PC-9 (cell line): ENCODE measurements at regions not wholly inside any gene's neighbourhood (a gene's known extent, or its start where the extent isn't known, plus 50 kb on each side); places are given as distances from the start of the nearest gene placed in this dataset.

ENCODE experiments used
- BruUV-seq: library from RNA; stranded (reverse); fragments of 400-500 nt; replicated peaks from 2 replicates; lab custom pipeline; 2021; lab: Mats Ljungman, UMichigan
- CTCF ChIA-PET: fragments of 300-600 bp; sonication (Branson Sonifier 250); formaldehyde crosslinking; loops from one replicate; lab custom pipeline; 2022; ENCODE audit warnings: antibody characterized with exemption; lab: Charles Lee
- POLR2A ChIA-PET: fragments of 300-600 bp; sonication (Branson Sonifier 250); formaldehyde crosslinking; loops from one replicate; lab custom pipeline; 2022; ENCODE audit warnings: antibody characterized with exemption; ENCODE audit not compliant: unreplicated experiment; lab: Charles Lee
- DNase-seq, 2 experiments: peaks; one replicate each; pipeline versions ENCODE4 v3.0.0 to v3.0.0-alpha.2; 2015 to 2022; ENCODE audit warnings: mixed read lengths in 1 of 2
- H2AFZ ChIP-seq: fragments of 200-600 bp; sonication (generic); 2 replicates; pipeline ENCODE4 v1.8.1; 2017; ENCODE audit warnings: antibody characterized with exemption
- H3F3A ChIP-seq: fragments of 200-600 bp; sonication (generic); 2 replicates; pipeline ENCODE4 v1.8.1; 2017; ENCODE audit warnings: antibody characterized with exemption, mild to moderate bottlenecking, low read depth; ENCODE audit not compliant: insufficient read depth
- H3K27ac ChIP-seq: fragments of 200-600 bp; sonication (generic); 2 replicates; pipeline ENCODE4 v1.6.1; 2016; ENCODE audit warnings: mixed run types
- H3K27me3 ChIP-seq: fragments of 200-600 bp; sonication (generic); 2 replicates; pipeline ENCODE4 v1.6.1; 2016; ENCODE audit warnings: low read depth, mixed run types; ENCODE audit not compliant: insufficient read depth
- H3K36me3 ChIP-seq: fragments of 200-600 bp; sonication (generic); 2 replicates; pipeline ENCODE4 v1.6.1; 2016; ENCODE audit warnings: low read depth, mixed run types
- H3K4me1 ChIP-seq: fragments of 200-600 bp; sonication (generic); replicated peaks from 2 replicates; pipeline ENCODE4 v1.6.1; 2016; ENCODE audit warnings: mixed run types; ENCODE audit not compliant: insufficient read depth
- H3K4me2 ChIP-seq: fragments of 200-600 bp; sonication (generic); 2 replicates; pipeline ENCODE4 v1.6.1; 2017; ENCODE audit warnings: mixed run types
- H3K4me3 ChIP-seq: fragments of 200-600 bp; sonication (generic); 2 replicates; pipeline ENCODE4 v1.6.1; 2016; ENCODE audit warnings: mixed run types
- H3K79me2 ChIP-seq: fragments of 200-600 bp; sonication (generic); 2 replicates; pipeline ENCODE4 v1.6.1; 2017; ENCODE audit warnings: low read depth, mixed run types
- H3K9me2 ChIP-seq: fragments of 200-600 bp; sonication (generic); 2 replicates; pipeline ENCODE4 v1.8.1; 2017; ENCODE audit warnings: mild to moderate bottlenecking; ENCODE audit not compliant: insufficient read depth
- H3K9me3 ChIP-seq: fragments of 200-600 bp; sonication (generic); 2 replicates; pipeline ENCODE4 v1.8.1; 2016; ENCODE audit warnings: low read depth; ENCODE audit not compliant: insufficient read depth
- H4K20me1 ChIP-seq: fragments of 200-600 bp; sonication (generic); 2 replicates; pipeline ENCODE4 v1.8.1; 2017; ENCODE audit not compliant: insufficient read depth
- CTCF ChIP-seq: fragments of 200-600 bp; sonication (generic); conservative IDR thresholded peaks from 2 replicates; pipeline ENCODE4 v1.6.1; 2017; ENCODE audit warnings: mixed run types, antibody characterized with exemption, mild to moderate bottlenecking, moderate library complexity
- EZH2 ChIP-seq: fragments of 200-600 bp; sonication (generic); IDR thresholded peaks from 2 replicates; pipeline ENCODE4 v1.8.0; 2017; ENCODE audit warnings: antibody characterized with exemption, low read depth
- intact Hi-C: fragments of 100-400 bp; cut with micrococcal nuclease; formaldehyde crosslinking; loops from one replicate; pipeline ENCODE4 v1.10.0; 2022; ENCODE audit not compliant: unreplicated experiment

- Histone ChIP-seq H3K4me3 (no peak overlapping the region), H3F3A (no peaks in the 10 kb centered on the region), H3K79me2 (no peaks in the 10 kb centered on the region), H3K9me3 (no peaks in the 10 kb centered on the region), H3K9me2 (no peaks in the 10 kb centered on the region), H3K36me3 (no peaks in the 10 kb centered on the region), H3K27ac (no peak overlapping the region), H2AFZ (no peak overlapping the region), H4K20me1 (no peaks in the 10 kb centered on the region), H3K4me1 (no peaks in the 10 kb centered on the region), H3K4me2 (no peak overlapping the region), H3K27me3 (peaks cover 78% of the 10 kb centered on the region)
- no peak for TF ChIP-seq EZH2
- no peak for TF ChIP-seq CTCF
- ChIA-PET POLR2A (no interaction called here), CTCF (no interaction called here)
- DNase-seq = no peak
- intact Hi-C loops = no loop called here
- BruUV-seq = no TSS peak
Measured at GRCh38 chr19:31104451-31104850, 244.8 kb downstream of the TSHZ3 start.

- no peak overlapping the region for H2AFZ ChIP-seq
- H3K4me1 ChIP-seq = no peaks in the 10 kb centered on the region
- no peak overlapping the region for H3K4me3 ChIP-seq
- CTCF ChIA-PET = no interaction called here
- H3K9me2 ChIP-seq = no peaks in the 10 kb centered on the region
- H3F3A ChIP-seq = no peaks in the 10 kb centered on the region
- intact Hi-C loops = no loop called here
- H3K36me3 ChIP-seq = no peaks in the 10 kb centered on the region
- no peak for DNase-seq
- TF ChIP-seq CTCF = no peak
- no peak for TF ChIP-seq EZH2
- no TSS peak for BruUV-seq
- H4K20me1 ChIP-seq = no peaks in the 10 kb centered on the region
- H3K27me3 ChIP-seq = peaks cover 71% of the 10 kb centered on the region
- H3K9me3 ChIP-seq = no peaks in the 10 kb centered on the region
- POLR2A ChIA-PET = no interaction called here
- H3K27ac ChIP-seq = no peak overlapping the region
- H3K4me2 ChIP-seq = no peak overlapping the region
- H3K79me2 ChIP-seq = no peaks in the 10 kb centered on the region
Measured at GRCh38 chr19:31103228-31103627, 246.0 kb downstream of the TSHZ3 start.

GRCh38 chr19:31102674-31103073 lies 246.6 kb downstream of the TSHZ3 start:
- intact Hi-C loops = no loop called here
- H4K20me1 ChIP-seq = no peaks in the 10 kb centered on the region
- no peak overlapping the region for H3K27ac ChIP-seq
- H3K4me2 ChIP-seq = no peak overlapping the region
- H3K36me3 ChIP-seq = no peaks in the 10 kb centered on the region
- no peak for TF ChIP-seq EZH2
- H3K4me3 ChIP-seq = no peak overlapping the region
- H3F3A ChIP-seq = no peaks in the 10 kb centered on the region
- POLR2A ChIA-PET = no interaction called here
- no peaks in the 10 kb centered on the region for H3K79me2 ChIP-seq
- H3K4me1 ChIP-seq = no peaks in the 10 kb centered on the region
- H3K27me3 ChIP-seq = peaks cover 71% of the 10 kb centered on the region
- CTCF ChIA-PET = no interaction called here
- no peak overlapping the region for H2AFZ ChIP-seq
- no TSS peak for BruUV-seq
- H3K9me3 ChIP-seq = no peaks in the 10 kb centered on the region
- DNase-seq = no peak
- H3K9me2 ChIP-seq = no peaks in the 10 kb centered on the region

DNA sequence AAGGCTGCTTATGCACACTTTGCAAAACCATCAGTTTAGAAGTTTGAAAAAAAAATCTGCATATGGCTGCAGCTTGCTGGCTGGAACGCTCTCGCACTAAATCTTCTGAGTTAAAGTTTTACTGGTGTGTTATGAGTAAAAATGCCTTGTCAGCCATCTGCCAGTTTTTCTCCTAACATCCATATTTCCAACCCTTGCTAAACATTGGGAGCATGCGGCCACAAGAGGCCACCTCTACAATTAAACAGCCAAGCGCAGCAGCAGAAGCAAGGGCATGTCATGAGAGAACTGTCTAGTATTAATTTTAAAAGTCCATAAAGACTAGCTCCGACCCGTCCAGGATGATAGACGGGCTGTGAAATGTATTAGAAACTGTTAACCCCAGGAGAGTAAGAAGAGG lies 248.3 kb downstream of the TSHZ3 start:
- Histone ChIP-seq H3K27me3 (peaks cover 69% of the 10 kb centered on the region), H3K27ac (no peak overlapping the region), H3K9me2 (no peaks in the 10 kb centered on the region), H3K9me3 (no peaks in the 10 kb centered on the region), H3K4me3 (no peak overlapping the region), H3K79me2 (no peaks in the 10 kb centered on the region), H3K4me1 (no peaks in the 10 kb centered on the region), H3F3A (no peaks in the 10 kb centered on the region), H3K36me3 (no peaks in the 10 kb centered on the region), H2AFZ (no peak overlapping the region), H3K4me2 (no peak overlapping the region), H4K20me1 (no peaks in the 10 kb centered on the region)
- ChIA-PET POLR2A (no interaction called here), CTCF (no interaction called here)
- BruUV-seq = no TSS peak
- intact Hi-C loops = no loop called here
- no peak for DNase-seq
- TF ChIP-seq EZH2 (no peak), CTCF (no peak)
